ENCODE measurements at regions not wholly inside any gene's neighbourhood (a gene's known extent, or its start where the extent isn't known, plus 50 kb on each side); places are given as distances from the start of the nearest gene placed in this dataset.

DNA sequence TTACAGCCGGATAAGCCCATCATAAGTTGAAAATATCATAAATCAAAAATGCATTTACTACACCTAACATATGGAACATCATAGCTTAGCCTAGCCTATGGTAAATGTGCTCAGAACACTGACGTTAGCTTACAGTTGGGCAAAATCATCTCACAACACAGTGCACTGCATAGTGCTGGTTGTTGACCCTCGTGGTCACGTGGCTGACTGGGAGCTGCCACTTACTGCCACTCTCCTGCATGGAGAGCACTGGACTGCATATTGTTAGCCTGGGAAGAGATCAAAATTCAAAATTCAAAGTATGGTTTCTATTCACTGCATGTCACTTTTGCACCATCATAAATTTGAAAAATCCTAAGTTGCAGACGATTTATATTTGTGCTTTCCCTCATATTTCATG lies 94.0 kb upstream of the CACNA2D3 start (continued):
- TF ChIP-seq, protein P1, sequence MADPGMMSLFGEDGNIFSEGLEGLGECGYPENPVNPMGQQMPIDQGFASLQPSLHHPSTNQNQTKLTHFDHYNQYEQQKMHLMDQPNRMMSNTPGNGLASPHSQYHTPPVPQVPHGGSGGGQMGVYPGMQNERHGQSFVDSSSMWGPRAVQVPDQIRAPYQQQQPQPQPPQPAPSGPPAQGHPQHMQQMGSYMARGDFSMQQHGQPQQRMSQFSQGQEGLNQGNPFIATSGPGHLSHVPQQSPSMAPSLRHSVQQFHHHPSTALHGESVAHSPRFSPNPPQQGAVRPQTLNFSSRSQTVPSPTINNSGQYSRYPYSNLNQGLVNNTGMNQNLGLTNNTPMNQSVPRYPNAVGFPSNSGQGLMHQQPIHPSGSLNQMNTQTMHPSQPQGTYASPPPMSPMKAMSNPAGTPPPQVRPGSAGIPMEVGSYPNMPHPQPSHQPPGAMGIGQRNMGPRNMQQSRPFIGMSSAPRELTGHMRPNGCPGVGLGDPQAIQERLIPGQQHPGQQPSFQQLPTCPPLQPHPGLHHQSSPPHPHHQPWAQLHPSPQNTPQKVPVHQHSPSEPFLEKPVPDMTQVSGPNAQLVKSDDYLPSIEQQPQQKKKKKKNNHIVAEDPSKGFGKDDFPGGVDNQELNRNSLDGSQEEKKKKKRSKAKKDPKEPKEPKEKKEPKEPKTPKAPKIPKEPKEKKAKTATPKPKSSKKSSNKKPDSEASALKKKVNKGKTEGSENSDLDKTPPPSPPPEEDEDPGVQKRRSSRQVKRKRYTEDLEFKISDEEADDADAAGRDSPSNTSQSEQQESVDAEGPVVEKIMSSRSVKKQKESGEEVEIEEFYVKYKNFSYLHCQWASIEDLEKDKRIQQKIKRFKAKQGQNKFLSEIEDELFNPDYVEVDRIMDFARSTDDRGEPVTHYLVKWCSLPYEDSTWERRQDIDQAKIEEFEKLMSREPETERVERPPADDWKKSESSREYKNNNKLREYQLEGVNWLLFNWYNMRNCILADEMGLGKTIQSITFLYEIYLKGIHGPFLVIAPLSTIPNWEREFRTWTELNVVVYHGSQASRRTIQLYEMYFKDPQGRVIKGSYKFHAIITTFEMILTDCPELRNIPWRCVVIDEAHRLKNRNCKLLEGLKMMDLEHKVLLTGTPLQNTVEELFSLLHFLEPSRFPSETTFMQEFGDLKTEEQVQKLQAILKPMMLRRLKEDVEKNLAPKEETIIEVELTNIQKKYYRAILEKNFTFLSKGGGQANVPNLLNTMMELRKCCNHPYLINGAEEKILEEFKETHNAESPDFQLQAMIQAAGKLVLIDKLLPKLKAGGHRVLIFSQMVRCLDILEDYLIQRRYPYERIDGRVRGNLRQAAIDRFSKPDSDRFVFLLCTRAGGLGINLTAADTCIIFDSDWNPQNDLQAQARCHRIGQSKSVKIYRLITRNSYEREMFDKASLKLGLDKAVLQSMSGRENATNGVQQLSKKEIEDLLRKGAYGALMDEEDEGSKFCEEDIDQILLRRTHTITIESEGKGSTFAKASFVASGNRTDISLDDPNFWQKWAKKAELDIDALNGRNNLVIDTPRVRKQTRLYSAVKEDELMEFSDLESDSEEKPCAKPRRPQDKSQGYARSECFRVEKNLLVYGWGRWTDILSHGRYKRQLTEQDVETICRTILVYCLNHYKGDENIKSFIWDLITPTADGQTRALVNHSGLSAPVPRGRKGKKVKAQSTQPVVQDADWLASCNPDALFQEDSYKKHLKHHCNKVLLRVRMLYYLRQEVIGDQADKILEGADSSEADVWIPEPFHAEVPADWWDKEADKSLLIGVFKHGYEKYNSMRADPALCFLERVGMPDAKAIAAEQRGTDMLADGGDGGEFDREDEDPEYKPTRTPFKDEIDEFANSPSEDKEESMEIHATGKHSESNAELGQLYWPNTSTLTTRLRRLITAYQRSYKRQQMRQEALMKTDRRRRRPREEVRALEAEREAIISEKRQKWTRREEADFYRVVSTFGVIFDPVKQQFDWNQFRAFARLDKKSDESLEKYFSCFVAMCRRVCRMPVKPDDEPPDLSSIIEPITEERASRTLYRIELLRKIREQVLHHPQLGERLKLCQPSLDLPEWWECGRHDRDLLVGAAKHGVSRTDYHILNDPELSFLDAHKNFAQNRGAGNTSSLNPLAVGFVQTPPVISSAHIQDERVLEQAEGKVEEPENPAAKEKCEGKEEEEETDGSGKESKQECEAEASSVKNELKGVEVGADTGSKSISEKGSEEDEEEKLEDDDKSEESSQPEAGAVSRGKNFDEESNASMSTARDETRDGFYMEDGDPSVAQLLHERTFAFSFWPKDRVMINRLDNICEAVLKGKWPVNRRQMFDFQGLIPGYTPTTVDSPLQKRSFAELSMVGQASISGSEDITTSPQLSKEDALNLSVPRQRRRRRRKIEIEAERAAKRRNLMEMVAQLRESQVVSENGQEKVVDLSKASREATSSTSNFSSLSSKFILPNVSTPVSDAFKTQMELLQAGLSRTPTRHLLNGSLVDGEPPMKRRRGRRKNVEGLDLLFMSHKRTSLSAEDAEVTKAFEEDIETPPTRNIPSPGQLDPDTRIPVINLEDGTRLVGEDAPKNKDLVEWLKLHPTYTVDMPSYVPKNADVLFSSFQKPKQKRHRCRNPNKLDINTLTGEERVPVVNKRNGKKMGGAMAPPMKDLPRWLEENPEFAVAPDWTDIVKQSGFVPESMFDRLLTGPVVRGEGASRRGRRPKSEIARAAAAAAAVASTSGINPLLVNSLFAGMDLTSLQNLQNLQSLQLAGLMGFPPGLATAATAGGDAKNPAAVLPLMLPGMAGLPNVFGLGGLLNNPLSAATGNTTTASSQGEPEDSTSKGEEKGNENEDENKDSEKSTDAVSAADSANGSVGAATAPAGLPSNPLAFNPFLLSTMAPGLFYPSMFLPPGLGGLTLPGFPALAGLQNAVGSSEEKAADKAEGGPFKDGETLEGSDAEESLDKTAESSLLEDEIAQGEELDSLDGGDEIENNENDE (IDR thresholded peaks at IDR 0.05; ENCODE audit: insufficient replicate concordance, low read length) = no peak
- TF ChIP-seq CHD1 (IDR thresholded peaks at IDR 0.05; ENCODE audit: low read depth, low read length) (no peak), EP300 (IDR thresholded peaks at IDR 0.05; ENCODE audit: borderline replicate concordance in 1 of 2, low read depth in 2 of 2, low read length in 2 of 2) (no peak), POLR2AphosphoS5 (IDR thresholded peaks at IDR 0.05; ENCODE audit: low read depth, low read length) (no peak), TAF1 (IDR thresholded peaks at IDR 0.05; ENCODE audit: low read depth, low read length) (no peak), CHD2 (IDR thresholded peaks at IDR 0.05; ENCODE audit: low read length) (no peak), SP1 (IDR thresholded peaks at IDR 0.05; ENCODE audit: low read depth, low read length) (no peak), KDM4A (IDR thresholded peaks at IDR 0.05; ENCODE audit: low read depth, low read length, severe bottlenecking) (no peak), BACH1 (IDR thresholded peaks at IDR 0.05; ENCODE audit: low read length) (no peak), SIN3A (conservative IDR thresholded peaks at IDR 0.05 in 1 of 2, IDR thresholded peaks at IDR 0.05 in 1 of 2; ENCODE audit: low read depth in 1 of 2, low read length in 2 of 2) (no peak), GTF2F1 (IDR thresholded peaks at IDR 0.05; ENCODE audit: borderline replicate concordance, low read depth, low read length) (no peak)

All from H1 (cell line).